ENCODE measurements at regions not wholly inside any gene's neighbourhood (a gene's known extent, or its start where the extent isn't known, plus 50 kb on each side); places are given as distances from the start of the nearest gene placed in this dataset.

DNA sequence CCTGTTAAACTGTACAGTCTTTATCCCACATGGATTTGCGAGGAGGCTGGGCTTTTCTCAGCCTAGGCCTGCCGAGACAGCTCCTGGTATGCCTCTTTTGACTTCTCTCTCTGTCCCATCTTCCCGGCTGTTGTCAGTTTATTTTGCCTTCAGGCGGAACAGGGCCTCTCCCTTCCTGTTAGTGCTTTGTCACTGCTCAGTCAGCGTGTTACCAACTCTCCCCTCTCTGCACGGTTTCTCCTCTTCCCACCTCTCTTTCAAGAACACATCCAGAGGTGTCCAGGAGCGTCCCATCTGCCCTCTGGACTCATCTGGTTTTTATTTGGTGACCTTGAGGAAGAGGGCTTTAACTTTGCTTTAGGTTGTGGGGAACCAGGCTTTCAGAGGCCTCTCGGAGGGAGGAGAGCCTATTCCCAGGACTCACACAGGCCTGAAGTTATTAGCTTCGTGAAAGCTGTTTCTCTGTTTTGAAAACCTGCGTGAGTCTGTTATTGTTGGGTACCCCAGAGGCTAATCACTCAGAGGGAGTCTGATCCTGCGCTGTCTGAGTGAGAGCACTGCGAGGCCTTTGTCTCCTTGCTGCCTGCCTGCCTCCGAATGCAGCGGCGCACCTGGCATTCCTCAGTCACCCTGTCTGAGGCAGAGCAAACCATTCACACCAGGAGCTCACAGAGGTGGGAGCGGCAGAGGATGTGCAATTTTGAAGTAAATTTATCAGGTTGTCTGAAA, 234.4 kb upstream of the MPDZ start:
- TF ChIP-seq CTCF (IDR thresholded peaks at IDR 0.05; ENCODE audit: insufficient read depth, low read depth, low read length, missing control alignments): no peak
- peak; percentile 97 for DNase-seq (ENCODE audit: low read depth)
- no peak overlapping the region for H3K4me3 ChIP-seq (ENCODE audit: low read length)

DNA sequence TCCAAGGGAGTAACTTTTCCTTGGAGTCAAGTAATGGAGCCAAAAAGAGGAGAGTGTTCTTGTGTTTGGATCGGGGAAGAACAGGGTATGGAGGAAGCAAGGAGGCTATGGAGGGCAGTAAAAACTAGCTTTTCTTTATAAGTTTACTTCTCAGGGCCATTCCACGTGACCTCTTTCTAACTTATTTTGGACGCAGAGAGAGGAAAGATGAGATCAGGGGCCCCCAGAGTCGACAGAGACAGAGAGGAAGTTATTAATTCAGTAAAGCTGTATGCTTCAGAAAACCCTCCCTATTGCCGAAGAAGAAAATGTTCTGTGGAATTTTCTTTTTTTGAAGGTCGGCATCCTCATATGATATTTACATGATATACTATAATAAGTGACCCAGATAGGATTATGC, 233.8 kb upstream of the MPDZ start:
- H3K4me3 ChIP-seq (ENCODE audit: low read length): no peak overlapping the region
- no peak for DNase-seq (ENCODE audit: low read depth)
- no peak for TF ChIP-seq CTCF (IDR thresholded peaks at IDR 0.05; ENCODE audit: insufficient read depth, low read depth, low read length, missing control alignments)

DNA sequence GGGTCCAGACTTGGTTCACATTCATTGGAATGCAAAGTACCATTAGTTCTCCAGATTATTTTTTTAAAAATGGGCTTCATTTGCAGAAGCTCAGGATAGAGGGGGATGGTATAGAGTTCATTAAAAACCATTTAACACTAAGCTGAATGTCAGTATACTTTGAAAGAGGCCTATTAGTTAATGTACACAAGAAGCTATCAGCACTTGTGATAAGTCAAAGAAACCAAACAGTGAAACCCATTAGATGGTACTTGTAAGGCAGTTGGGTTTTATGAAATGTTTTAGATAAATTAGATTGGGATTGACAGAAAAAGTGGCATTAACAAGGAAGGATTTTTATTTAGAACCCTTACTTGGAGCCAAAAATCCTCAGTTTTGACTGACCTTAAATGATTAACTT, 229.2 kb upstream of the MPDZ start:
- no peak for DNase-seq (ENCODE audit: low read depth)
- TF ChIP-seq CTCF (IDR thresholded peaks at IDR 0.05; ENCODE audit: insufficient read depth, low read depth, low read length, missing control alignments): no peak
- H3K4me3 ChIP-seq (ENCODE audit: low read length): no peak overlapping the region

GRCh38 chr9:13508086-13508485, 228.6 kb upstream of the MPDZ start:
- no peak overlapping the region for H3K4me3 ChIP-seq (ENCODE audit: low read length)
- no peak for TF ChIP-seq CTCF (IDR thresholded peaks at IDR 0.05; ENCODE audit: insufficient read depth, low read depth, low read length, missing control alignments)
- DNase-seq (ENCODE audit: low read depth): peak; percentile 57

GRCh38 chr9:13505797-13506196, 226.3 kb upstream of the MPDZ start:
- no peak for DNase-seq (ENCODE audit: low read depth)
- no peak overlapping the region for H3K4me3 ChIP-seq (ENCODE audit: low read length)
- TF ChIP-seq CTCF (IDR thresholded peaks at IDR 0.05; ENCODE audit: insufficient read depth, low read depth, low read length, missing control alignments): no peak

DNA sequence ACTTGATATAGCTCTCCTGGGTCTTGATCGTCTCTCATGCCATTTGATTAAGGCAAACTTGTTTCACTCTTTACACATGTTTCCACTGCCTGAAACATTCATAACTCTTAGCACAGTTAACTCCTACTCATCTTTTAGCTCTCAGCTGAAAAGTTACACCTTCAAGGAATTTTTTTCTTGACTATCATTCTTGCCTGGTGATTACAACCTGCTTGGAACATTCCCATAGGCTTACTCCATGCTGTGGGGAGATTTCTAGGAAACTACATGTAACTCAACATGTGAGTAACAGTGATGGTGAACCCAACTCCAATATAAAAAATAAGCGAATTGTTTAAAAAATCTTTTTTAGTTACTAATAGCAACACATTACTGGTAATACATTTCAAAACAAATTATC, 224.1 kb upstream of the MPDZ start:
- DNase-seq (ENCODE audit: low read depth): peak; percentile 51
- TF ChIP-seq CTCF (IDR thresholded peaks at IDR 0.05; ENCODE audit: insufficient read depth, low read depth, low read length, missing control alignments): no peak
- H3K4me3 ChIP-seq (ENCODE audit: low read length): no peak overlapping the region

DNA sequence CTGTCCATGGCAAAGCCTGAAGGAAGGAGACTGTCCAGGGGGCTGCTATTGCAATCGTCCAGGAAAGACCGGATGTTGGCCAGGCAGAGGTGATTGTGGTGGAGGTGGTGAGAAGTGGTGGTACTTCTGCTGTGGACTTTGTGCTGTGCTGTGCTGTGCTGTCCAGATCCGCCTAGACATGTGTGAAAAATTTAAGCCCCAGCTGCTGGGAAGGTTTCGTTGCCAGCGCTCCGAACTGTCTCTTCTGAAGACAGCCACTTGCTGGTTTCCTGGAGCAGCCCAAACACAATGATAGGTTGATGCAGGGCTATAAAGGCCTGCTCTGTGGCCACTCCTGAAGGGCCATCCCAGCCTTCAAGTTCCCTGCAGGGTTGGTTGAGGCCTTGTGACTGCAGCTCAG, 223.0 kb upstream of the MPDZ start:
- TF ChIP-seq CTCF (IDR thresholded peaks at IDR 0.05; ENCODE audit: insufficient read depth, low read depth, low read length, missing control alignments): no peak
- no peak overlapping the region for H3K4me3 ChIP-seq (ENCODE audit: low read length)
- DNase-seq (ENCODE audit: low read depth): no peak

Measured in epithelial cell of esophagus (primary cell).